ENCODE measurements at regions not wholly inside any gene's neighbourhood (a gene's known extent, or its start where the extent isn't known, plus 50 kb on each side); places are given as distances from the start of the nearest gene placed in this dataset.
"Not testable (repeated sequence)": the region's sequence is repeated elsewhere in the genome, so short reads cannot be mapped to it uniquely, and the experiment has no call there.

GRCh38 chr1:58200437-58200836 lies 346.1 kb downstream of the OMA1 start:
- Histone ChIP-seq H3K4me3 (no peak overlapping the region), H3K27ac (no peak overlapping the region), H3K36me3 (no peaks in the 10 kb centered on the region), H3K9me3 (no peaks in the 10 kb centered on the region), H3K27me3 (no peaks in the 10 kb centered on the region), H3K4me1 (no peaks in the 10 kb centered on the region)
- TF ChIP-seq, protein P1, sequence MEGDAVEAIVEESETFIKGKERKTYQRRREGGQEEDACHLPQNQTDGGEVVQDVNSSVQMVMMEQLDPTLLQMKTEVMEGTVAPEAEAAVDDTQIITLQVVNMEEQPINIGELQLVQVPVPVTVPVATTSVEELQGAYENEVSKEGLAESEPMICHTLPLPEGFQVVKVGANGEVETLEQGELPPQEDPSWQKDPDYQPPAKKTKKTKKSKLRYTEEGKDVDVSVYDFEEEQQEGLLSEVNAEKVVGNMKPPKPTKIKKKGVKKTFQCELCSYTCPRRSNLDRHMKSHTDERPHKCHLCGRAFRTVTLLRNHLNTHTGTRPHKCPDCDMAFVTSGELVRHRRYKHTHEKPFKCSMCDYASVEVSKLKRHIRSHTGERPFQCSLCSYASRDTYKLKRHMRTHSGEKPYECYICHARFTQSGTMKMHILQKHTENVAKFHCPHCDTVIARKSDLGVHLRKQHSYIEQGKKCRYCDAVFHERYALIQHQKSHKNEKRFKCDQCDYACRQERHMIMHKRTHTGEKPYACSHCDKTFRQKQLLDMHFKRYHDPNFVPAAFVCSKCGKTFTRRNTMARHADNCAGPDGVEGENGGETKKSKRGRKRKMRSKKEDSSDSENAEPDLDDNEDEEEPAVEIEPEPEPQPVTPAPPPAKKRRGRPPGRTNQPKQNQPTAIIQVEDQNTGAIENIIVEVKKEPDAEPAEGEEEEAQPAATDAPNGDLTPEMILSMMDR (IDR thresholded peaks at IDR 0.05) = no peak
- no peak for DNase-seq (ENCODE audit: low spot score)

GRCh38 chr1:58197811-58198210 lies 348.7 kb downstream of the OMA1 start:
- Histone ChIP-seq H3K27me3 (no peaks in the 10 kb centered on the region), H3K27ac (no peak overlapping the region), H3K4me3 (no peak overlapping the region), H3K36me3 (no peaks in the 10 kb centered on the region), H3K9me3 (no peaks in the 10 kb centered on the region), H3K4me1 (no peaks in the 10 kb centered on the region)
- no peak for DNase-seq (ENCODE audit: low spot score)
- TF ChIP-seq, protein P1 (IDR thresholded peaks at IDR 0.05) = no peak

GRCh38 chr1:58190267-58190988 lies 356.1 kb downstream of the OMA1 start:
- peak overlapping the region in 1 of 2 donors; percentile 58 for H3K27ac ChIP-seq
- H3K27me3 ChIP-seq = no peaks in the 10 kb centered on the region
- H3K4me1 ChIP-seq = peaks cover 0 to 11% of the 10 kb centered on the region in 2 donors
- no peak overlapping the region for H3K4me3 ChIP-seq
- H3K9me3 ChIP-seq = no peaks in the 10 kb centered on the region
- TF ChIP-seq, protein P1 (IDR thresholded peaks at IDR 0.05) = no peak
- no peaks in the 10 kb centered on the region for H3K36me3 ChIP-seq
- no peak for DNase-seq (ENCODE audit: low spot score)

GRCh38 chr1:58189453-58189852 lies 357.1 kb downstream of the OMA1 start:
- Histone ChIP-seq H3K27me3 (no peaks in the 10 kb centered on the region), H3K9me3 (no peaks in the 10 kb centered on the region), H3K27ac (no peak overlapping the region), H3K36me3 (no peaks in the 10 kb centered on the region), H3K4me3 (no peak overlapping the region), H3K4me1 (peaks cover 0 to 11% of the 10 kb centered on the region in 2 donors)
- TF ChIP-seq, protein P1 (IDR thresholded peaks at IDR 0.05) = no peak
- no peak for DNase-seq (ENCODE audit: low spot score)

- TF ChIP-seq, protein P1 (IDR thresholded peaks at IDR 0.05) = no peak
- Histone ChIP-seq H3K9me3 (peaks cover 0 to 17% of the 10 kb centered on the region in 2 donors), H3K4me1 (no peaks in the 10 kb centered on the region), H3K4me3 (no peak overlapping the region), H3K27ac (no peak overlapping the region), H3K36me3 (no peaks in the 10 kb centered on the region), H3K27me3 (no peaks in the 10 kb centered on the region)
- no peak for DNase-seq (ENCODE audit: low spot score)
Observed at GRCh38 chr1:58183286-58183685, 363.2 kb downstream of the OMA1 start.

- TF ChIP-seq, protein P1 (IDR thresholded peaks at IDR 0.05) = no peak
Observed at GRCh38 chr1:58180537-58180936, 366.0 kb downstream of the OMA1 start.

DNA sequence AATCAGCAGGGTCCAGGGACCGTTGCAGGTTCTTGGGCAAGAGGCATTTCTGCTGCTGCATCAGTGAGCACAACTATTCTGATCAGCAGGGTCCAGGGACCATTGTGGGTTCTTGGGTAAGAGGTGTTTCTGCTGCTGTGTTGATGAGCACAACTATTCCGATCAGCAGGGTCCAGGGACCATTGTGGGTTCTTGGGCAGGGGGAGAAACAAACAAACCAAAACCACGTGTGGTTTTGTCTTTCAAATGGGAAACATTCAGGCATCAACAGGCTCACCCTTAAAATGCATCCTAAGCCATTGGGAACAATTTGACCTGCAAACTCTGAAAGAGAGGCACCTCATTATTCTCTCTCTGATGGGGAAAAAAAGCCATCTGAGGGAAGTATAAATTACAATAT lies 377.4 kb downstream of the OMA1 start:
- H3K27ac ChIP-seq; H3K27me3 ChIP-seq; H3K36me3 ChIP-seq; H3K4me3 ChIP-seq; DNase-seq (ENCODE audit: low spot score); H3K4me1 ChIP-seq; H3K9me3 ChIP-seq: not testable (repeated sequence)

More at GRCh38 chr1:58180537-58180936, 366.0 kb downstream of the OMA1 start:
- Histone ChIP-seq H3K4me1 (no peaks in the 10 kb centered on the region), H3K27ac (no peak overlapping the region), H3K9me3 (peaks cover 0 to 17% of the 10 kb centered on the region in 2 donors), H3K36me3 (no peaks in the 10 kb centered on the region), H3K27me3 (no peaks in the 10 kb centered on the region), H3K4me3 (no peak overlapping the region)
- DNase-seq (ENCODE audit: low spot score) = no peak

- H3K4me1 ChIP-seq; H3K4me3 ChIP-seq; H3K36me3 ChIP-seq; H3K27me3 ChIP-seq; DNase-seq (ENCODE audit: low spot score); H3K9me3 ChIP-seq; H3K27ac ChIP-seq: not testable (repeated sequence)
Observed at GRCh38 chr1:58167131-58167530, 379.4 kb downstream of the OMA1 start.

All from right atrium auricular region (tissue), 2 donors.